HG02588 (cell line): ENCODE measurements at regions not wholly inside any gene's neighbourhood (a gene's known extent, or its start where the extent isn't known, plus 50 kb on each side); places are given as distances from the start of the nearest gene placed in this dataset.
"Not testable (repeated sequence)": the region's sequence is repeated elsewhere in the genome, so short reads cannot be mapped to it uniquely, and the experiment has no call there.

Source experiments
- ATAC-seq: cut with Tn5 transposase; IDR thresholded peaks from one replicate; pipeline ENCODE4 v1.9.1; 2021; ENCODE audit warnings: mild to moderate bottlenecking, moderate library complexity; ENCODE audit not compliant: unreplicated experiment

DNA sequence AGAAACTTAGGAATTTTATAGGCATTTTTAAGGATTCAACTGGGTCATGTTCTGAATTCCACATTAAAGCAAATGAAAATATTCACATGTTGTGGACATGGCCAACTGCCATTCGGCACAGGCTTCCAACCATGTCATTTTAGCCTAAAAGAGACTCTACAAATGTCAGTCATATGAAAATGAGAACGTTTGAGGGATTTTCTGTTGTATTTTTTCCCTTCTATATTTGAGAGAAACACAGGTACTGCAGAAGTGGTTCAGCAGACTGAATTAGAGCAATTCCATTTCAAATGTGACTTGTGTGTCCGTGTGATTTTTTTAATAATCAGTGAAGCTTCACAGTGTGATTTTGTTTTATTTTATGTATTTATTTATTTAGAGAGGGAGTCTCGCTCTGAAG lies 124.3 kb downstream of the TP53TG3F start:
- not testable (repeated sequence) for ATAC-seq

DNA sequence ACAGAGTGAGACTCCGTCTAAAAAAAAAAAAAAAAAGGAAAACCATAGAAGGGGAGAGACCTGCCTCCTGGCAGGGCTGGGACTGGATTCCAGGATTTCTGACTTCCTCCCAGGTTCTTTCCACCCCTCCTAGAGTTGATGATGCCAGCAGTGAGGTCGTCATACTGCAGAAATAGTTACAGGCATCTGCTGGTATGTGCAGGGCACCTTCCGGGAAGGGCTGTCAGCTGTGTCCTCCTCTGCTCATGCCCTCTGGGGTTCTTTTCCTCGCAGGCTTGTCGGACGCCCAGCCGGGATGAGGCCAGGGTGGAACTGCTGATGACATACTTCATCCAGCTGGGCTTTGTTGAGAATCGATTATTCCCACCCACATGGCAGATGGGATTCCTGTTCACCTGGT lies 129.2 kb downstream of the TP53TG3F start:
- ATAC-seq, result not testable (repeated sequence)

DNA sequence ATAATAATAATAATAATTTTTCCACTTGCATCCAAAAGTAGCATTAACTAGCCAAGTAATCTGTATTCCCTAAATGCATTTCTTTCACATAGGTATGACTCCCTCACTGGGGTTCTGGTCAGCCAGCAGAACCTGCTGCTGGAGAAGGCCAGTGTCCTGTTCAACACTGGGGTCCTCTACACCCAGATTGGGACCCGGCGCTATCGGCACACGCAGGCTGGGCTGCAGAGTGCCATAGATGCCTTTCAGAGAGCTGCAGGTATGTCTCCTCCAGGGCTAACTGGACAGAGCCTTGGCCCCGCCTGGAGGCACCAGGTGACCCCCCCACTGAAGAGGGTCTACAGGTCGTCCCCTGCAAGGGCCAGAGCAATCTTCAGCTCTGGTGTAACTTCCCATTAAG lies 133.9 kb downstream of the TP53TG3F start:
- ATAC-seq, result not testable (repeated sequence)

DNA sequence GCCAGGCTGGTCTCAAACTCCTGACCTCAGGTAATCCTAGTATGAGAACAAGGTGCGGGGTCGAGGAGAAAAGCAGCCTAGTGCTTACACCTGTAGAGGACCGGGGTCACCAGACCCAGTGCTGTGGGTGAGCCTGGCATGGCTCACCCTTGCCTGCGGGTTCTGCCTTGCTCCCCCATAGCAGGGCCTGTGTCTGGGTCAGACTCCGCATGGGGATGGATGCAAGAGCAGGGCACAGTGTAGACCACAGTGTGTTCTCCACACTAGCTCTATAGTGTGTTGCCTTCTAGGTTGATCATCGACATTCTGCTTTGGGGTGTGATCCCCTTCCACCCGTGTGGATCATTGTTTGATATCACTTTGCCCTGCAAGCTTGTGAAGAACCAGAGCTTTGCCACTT lies 135.7 kb downstream of the TP53TG3F start:
- ATAC-seq, result not testable (repeated sequence)

DNA sequence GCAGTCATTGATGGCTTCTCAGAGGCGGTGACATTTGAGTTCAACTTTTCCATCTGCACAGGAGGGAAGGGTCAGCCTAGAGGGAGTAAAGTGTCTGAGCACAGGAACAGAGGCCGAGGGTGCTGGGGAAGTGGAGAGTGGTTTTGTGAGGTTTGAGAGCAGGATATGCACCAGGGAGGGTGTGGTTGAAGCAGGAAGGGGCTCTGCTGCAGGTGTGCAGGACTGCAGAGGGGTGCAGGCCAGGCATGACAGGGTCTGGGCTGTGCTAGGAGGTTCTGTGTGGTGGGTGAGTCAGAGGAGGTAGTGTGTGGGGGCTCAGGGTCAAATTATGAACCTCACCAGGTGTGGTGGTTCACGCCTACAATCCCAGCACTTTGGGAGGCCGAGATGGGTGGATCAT lies 141.6 kb downstream of the TP53TG3F start:
- ATAC-seq, result not testable (repeated sequence)

DNA sequence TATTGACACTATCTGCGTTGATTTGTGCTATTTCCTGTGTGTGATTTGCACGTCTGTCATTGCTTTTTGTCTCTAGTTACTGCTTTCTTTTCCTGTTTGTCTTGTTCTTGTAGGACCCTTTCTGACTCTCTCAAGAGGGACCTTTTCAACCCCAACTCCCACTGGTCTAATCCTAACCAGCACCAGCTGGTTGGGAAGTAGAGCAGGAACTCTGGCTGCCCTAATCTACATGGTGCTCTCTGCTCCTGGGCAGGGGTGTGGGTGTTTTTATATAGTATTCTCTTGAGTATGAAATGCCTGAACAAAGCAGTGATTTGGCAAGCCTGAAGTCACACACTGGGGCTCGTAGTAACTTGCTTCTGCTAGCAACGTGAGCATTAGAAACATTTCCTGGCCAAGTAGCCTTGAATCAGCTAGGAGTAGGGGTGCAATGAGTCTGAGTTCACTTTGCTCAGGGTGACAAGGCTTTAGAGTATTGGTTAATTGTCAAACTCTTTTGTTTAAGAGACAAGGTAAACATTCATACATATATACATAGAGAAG lies 164.2 kb downstream of the TP53TG3F start:
- not testable (repeated sequence) for ATAC-seq

DNA sequence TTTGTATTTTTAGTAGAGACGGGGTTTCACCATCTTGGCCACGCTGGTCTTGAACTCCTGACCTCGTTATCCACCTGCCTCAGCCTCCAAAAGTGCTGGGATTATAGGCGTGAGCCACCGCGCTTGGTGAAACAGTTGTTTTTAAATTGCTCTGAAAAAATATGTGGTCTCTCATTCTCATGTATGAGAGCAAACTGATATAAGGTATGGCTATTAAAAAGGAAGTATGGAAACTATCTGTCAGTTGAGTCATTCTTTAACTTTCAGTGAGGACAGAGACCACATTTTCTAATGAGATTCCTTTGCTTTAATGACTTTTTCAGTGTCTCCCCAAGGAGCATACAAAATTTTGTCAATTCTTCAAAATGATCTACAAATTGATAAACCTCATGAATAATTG lies 169.5 kb downstream of the TP53TG3F start:
- ATAC-seq, result not testable (repeated sequence)

DNA sequence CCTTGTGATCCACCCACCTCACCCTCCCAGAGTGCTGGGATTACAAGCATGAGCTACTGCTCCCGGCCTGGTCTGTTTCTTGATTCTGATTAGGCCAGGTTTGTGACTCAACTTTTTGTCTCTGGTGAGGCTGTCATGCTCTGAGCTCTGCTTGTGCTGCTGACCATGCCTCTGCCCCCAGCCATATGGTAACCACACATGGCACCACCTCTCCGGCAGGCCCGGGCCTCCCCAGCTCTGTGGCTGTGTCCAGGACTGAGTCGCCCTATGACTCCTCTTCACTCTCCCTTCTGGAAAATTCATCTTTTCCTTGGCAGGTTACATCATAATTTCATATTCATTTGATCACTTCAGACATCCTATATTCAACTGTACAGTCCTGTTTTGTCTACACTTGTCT lies 172.3 kb downstream of the TP53TG3F start:
- ATAC-seq, result not testable (repeated sequence)

DNA sequence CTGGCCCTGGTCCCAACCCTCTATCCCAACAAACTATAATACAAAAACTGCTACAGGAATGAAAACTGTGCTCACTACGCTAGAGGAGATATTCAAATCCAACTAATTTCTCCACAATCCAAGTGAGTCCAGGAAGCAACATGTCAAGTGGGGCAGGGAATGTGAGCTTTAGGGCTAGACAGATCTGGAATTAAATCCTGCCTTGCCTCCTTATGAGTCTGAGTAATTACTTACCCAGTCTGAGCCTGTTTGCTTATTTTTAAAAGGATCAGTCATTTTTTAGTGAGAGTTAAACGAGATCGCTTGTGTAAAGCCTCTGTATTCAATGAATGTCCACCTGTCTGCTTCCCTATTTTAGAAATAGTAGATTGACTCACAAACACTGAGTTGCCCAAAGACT lies 174.6 kb downstream of the TP53TG3F start:
- not testable (repeated sequence) for ATAC-seq

DNA sequence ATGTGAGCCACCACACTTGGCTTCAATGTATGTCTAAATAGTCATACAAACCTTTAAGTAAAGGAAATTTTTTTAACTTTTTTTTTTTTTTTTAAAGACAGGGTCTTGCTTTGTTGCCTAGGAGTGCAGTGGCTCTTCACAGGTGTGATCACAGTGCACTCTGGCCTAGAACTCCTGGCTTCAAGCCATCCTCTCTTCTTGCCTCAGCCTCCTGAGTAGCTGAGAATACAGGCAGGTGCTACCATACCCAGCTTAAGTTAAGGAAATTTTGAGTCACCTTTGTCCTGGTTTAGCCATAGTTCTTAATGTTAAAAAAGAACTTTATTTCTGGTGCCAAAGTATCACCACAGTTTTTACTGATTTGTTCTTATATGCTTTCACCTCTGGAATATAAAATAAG lies 177.3 kb downstream of the TP53TG3F start:
- not testable (repeated sequence) for ATAC-seq

DNA sequence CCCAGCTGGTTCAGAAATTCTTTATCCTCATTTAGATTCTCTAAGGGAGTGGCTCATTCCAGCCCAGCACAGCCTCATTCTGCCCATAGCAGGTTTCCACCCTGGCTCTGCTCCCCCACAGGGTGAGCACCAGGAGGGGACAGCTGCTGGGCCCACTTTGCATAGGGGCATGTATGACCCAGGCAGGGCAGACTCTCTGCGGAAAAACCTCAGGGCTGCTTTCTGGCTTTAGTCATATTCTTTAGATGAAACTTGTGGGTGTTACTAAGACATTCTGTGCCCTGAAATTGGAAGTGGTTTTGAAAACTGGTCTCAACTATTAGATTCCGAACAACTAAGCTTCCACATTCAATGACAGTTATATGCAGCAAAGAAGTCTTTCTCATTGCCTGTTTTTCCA lies 183.9 kb downstream of the TP53TG3F start:
- not testable (repeated sequence) for ATAC-seq

DNA sequence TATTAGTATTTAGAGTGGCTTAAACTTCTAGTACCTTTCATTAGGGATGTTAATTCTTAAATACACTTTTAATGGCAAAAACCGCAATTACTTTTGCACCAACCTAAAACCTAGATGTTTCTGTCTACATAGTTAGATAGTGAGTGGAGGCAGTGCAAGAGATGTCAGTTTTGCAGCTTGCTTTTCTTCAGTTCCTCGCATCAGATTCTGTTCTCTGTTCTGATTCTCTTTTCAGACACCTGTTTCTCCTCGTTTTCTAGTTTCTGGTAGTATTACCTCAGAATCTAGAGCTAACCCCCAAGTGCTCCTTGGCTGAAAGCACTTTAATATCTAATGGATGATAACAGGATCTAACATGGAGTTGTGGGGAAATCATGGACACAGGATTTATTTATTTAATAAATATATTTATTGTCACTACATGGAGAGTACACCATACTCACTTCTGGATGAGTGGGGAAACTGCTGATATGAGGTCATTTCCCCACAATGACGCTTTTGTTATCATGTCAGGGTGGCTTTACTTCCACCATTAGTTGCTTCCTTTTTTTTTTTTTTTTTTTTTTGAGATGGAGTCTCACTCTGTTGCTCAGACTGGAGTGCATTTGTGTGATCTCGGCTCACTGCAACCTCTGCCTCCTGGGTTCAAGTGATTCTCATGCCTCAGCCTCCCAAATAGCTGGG lies 184.4 kb downstream of the TP53TG3F start:
- not testable (repeated sequence) for ATAC-seq

DNA sequence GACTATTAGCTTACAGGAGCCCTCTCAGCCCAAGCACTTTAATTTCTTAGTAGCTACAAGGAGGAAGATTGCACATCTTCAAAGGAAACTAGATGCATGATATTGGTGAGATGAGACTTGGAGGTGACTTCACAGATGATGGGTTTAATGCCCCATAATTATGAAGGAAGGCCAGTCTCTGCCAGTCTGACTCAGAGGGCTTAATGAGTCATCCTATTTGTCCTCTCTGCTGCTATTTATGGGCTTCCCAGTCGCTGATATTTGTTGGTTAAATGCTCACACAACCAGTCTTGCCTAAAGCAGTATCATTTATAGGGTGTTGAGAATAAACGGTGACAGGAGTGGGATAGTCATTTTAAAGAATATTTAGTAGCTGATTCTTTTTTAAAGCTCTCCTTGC lies 187.0 kb downstream of the TP53TG3F start:
- ATAC-seq, result not testable (repeated sequence)

DNA sequence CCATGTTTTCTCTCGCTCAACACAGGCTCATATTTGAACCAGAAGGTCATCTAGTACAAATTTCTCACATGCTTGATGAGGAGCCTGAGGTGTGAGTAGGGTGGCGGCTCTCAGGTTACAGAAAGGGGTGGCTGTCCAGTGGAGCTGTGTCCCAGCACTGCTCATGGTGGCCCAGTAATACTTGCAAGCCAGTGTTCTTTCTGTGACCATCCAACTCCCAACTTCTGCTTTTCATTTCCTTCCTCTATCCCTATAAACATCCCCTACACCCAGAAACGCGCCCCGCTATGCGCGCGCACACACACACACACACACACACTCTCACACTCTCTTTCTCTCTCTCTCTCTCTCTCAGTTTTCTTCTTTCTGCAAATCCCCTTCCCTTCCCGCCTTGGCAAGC lies 196.3 kb downstream of the TP53TG3F start:
- ATAC-seq, result not testable (repeated sequence)

DNA sequence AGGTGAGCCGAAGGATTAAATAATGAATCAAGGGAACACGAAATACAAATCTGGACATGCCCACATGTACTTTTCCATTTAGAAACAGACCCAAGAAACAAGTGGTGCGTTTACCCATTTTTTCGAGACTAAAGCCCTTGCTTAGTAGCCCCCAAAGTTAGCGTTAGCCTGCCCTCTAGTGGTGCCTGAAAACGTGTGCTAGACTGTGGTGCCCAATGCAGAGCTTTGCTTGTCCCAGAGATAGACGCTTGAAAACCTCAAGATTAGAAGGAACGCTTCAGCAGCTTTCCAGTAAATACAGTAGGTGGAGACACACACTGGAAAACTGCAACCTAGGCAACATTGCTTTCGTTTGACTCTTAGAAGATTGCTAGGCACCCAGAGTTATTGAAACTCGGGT lies 197.0 kb downstream of the TP53TG3F start:
- ATAC-seq, result peak; percentile 62

DNA sequence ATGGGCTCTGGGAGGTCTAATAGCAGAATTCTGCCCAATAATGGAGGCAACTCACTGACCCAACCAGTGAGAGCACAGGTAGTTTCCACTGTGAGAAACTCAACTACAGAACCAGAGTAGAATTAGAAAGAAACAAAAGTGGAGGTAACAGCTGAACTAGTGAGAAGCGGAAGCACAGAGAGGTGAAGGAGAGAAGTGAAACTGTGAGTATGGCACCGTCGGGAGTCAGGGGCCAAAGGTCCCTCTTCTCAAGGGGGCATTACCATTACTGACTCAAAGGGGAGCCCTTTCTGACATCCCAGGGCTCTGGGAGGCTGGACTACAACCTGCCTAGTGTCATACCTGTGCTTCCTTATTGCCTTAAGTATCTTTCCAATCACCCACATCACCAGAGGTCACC lies 198.3 kb downstream of the TP53TG3F start:
- ATAC-seq, result peak; percentile 74

DNA sequence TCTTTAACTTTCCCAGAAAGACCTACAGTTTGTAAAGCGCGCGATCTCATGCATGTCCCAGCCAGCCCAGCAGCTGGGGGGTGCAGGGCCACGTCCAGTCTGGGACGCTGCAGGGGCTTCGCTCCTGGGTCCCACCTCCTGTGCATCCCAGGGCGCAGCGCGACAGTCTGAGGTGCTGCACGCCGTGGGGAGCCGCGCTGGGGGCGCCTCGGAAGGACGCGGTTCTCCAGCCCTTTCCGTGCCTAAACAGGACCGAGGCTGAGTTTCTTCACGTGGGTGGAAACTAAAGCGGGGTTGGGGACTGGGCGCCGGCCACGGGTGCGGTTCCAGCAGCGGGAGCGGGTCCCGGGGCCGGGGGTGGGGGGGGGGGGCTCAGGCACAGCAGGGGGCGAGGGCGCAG lies 221.4 kb downstream of the TP53TG3F start:
- ATAC-seq, result not testable (repeated sequence)

DNA sequence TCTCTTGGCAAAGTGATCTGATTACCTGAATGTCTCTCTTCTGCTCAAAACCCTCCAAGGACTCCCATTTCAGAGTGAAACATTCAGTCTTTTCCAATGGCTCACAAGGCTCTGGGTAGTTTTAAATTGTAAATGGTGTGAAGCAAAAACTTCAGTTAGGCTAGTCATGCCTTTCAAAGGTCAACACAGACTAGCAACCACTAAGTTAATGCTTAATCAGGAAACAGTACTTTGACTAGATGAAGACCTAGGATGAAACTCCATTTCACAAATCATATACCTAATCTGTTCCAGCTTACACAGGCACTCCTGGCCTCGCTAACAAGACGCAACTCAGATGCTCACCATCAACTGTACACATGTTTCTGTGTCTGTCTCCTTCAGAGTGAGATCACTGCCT lies 240.9 kb downstream of the TP53TG3F start:
- not testable (repeated sequence) for ATAC-seq

DNA sequence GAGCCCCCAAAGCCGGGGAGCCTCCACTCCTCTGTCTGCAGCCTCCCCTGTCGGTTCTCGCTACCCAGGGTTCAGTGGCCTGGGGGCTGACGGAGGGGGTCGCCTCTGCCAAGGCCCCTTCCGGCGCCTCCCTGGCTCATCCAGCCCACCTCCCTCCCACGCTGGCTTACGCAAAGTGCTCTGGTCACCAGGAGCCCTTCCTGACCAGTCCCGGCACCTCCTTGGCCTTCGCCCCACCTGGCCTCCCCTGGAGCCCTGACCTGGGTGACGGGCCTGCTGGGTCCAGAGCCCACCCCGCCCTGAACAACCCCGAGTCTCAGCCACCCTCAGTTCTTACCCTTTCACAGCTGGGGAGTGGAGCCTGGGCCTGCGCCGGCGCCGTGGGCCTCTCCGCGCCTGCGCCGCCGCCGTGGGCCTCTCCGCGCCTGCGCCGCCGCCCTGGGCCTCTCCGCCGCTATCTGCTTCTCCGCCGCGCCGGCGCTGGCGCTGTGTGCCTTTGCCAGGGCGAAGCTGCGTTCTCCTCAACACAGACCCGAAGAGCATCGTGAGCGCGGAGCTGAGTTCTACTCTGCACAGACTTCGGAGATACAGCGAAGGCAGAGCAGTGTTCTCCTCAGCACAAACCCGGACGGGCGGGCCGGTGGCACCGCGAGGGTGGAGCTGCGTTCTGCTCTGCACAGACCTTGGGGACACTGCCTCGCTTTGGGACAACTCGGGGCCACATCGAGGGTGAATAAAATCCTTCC lies 247.6 kb downstream of the TP53TG3F start:
- not testable (repeated sequence) for ATAC-seq

DNA sequence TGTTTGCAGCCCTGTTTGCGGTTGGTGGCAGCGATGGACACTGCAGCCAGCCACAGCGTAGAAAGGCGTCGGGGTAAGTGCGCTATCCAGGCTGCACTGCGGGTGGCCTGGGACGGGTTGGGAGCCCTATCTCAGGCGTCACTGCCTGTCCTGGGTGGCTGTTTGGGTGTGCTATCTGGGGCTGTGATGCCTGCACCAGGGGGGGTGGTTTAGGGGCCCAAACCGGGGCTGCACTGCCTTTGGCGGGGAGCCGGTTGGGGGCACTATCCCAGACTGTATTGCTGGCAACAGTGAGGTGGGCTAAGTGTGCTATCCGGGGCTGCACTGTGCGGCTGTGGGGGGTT lies 248.2 kb downstream of the TP53TG3F start:
- ATAC-seq, result not testable (repeated sequence)

DNA sequence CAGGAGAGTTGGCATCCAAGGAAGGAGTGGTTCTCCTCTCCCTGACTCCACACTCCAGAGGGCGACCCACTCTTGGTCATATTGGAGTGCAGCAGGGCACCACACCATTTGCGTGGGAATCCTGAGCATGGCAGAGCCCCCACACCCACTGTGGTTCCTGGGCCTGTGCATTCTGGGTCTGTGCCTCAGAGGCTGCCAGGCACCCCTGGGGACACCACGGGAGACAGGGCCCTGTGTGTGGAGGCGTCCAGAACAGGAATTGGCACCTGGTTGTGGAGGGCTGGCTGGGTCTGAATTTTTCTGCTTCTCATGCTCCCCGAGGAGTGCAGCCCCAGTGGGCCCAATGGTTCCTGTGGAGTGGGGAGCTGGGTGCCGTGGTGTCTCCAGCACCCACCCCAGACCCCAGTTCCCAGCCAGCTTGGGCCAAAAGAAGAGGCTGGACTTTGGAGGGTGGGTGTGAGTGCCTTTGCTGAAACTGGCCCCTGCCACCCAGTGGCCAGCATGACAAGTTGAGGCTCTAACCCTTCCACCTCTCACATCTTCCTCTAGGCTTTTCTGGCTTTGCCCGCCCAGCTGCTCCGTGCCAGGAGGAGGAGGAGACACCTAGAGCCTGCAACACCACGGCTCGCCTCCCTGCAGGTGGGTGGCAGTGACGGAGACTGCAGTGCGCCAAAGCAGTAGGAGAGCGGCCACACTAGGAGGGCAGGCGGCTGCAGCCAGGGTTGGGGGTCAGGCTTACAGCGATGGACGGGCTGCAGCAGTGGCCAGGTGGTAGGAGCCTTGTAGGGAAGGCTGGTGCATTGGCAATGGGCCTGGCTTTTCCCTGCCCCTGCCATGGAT lies 250.7 kb downstream of the TP53TG3F start:
- not testable (repeated sequence) for ATAC-seq
